SK-N-SH treated with all-trans-retinoic acid at 6 μM for 48 hours (cell line): ENCODE measurements at regions not wholly inside any gene's neighbourhood (a gene's known extent, or its start where the extent isn't known, plus 50 kb on each side); places are given as distances from the start of the nearest gene placed in this dataset.

Experiments
- ARNTL ChIP-seq: fragments of 450-650 bp; formaldehyde crosslinking; IDR thresholded peaks from 2 replicates; pipeline ENCODE4 v1.5.0; 2020; ENCODE audit warnings: low read depth, mild to moderate bottlenecking, moderate library complexity, borderline replicate concordance
- CREB5 ChIP-seq: fragments of 250-450 bp; sonication (Bioruptor Pico); IDR thresholded peaks from 2 replicates; pipeline ENCODE4 v1.5.1; 2020; ENCODE audit warnings: low read depth, mild to moderate bottlenecking, moderate library complexity
- ESRRG ChIP-seq: fragments of 250-450 bp; sonication (Bioruptor Pico); IDR thresholded peaks from 2 replicates; pipeline ENCODE4 v1.6.1; 2021; ENCODE audit warnings: mild to moderate bottlenecking
- ISL1 ChIP-seq: fragments of 250-450 bp; sonication (Bioruptor Pico); IDR thresholded peaks from 2 replicates; pipeline ENCODE4 v2.1.2; 2022; ENCODE audit warnings: mild to moderate bottlenecking, moderate library complexity
- PATZ1 ChIP-seq: fragments of 250-450 bp; sonication (Bioruptor Pico); IDR thresholded peaks from 2 replicates; pipeline ENCODE4 v1.8.0; 2020; ENCODE audit warnings: mild to moderate bottlenecking, moderate library complexity, borderline replicate concordance
- RARB ChIP-seq: fragments of 250-450 bp; sonication (Bioruptor Pico); IDR thresholded peaks from 2 replicates; pipeline ENCODE4 v1.8.0; 2021; ENCODE audit warnings: mild to moderate bottlenecking, moderate library complexity
- TOX ChIP-seq: fragments of 250-450 bp; sonication (Bioruptor Pico); IDR thresholded peaks from 2 replicates; pipeline ENCODE4 v1.8.0; 2021; ENCODE audit warnings: mild to moderate bottlenecking, moderate library complexity, borderline replicate concordance
- ZC3H10 ChIP-seq: fragments of 250-450 bp; sonication (Bioruptor Pico); IDR thresholded peaks from 2 replicates; pipeline ENCODE4 v1.5.1; 2021; ENCODE audit warnings: mild to moderate bottlenecking, moderate library complexity
- ZFP3 ChIP-seq: fragments of 250-450 bp; sonication (Bioruptor Pico); IDR thresholded peaks from 2 replicates; pipeline ENCODE4 v1.5.0; 2020; ENCODE audit warnings: mild to moderate bottlenecking, moderate library complexity
- ZFP30 ChIP-seq: fragments of 450-650 bp; formaldehyde crosslinking; IDR thresholded peaks from 2 replicates; pipeline ENCODE4 v1.5.0; 2022; ENCODE audit warnings: mild to moderate bottlenecking, moderate library complexity
- ZNF565 ChIP-seq: fragments of 450-650 bp; formaldehyde crosslinking; conservative IDR thresholded peaks from 2 replicates; pipeline ENCODE4 v1.5.0; 2020; ENCODE audit warnings: low read depth, mild to moderate bottlenecking, moderate library complexity
- ZNF70 ChIP-seq: fragments of 450-650 bp; formaldehyde crosslinking; IDR thresholded peaks from 2 replicates; pipeline ENCODE4 v1.5.0; 2020; ENCODE audit warnings: mild to moderate bottlenecking, moderate library complexity
- TF ChIP-seq, protein P1 (sequence below): fragments of 250-450 bp; sonication (Bioruptor Pico); IDR thresholded peaks from 2 replicates; pipeline ENCODE4 v1.5.1; 2021; ENCODE audit warnings: mild to moderate bottlenecking, moderate library complexity

- TF ChIP-seq TOX (CRISPR knock-in tag) = no peak
- TF ChIP-seq ISL1 (CRISPR knock-in tag) = no peak
- no peak for TF ChIP-seq CREB5 (CRISPR knock-in tag)
- TF ChIP-seq PATZ1 = no peak
- no peak for TF ChIP-seq ESRRG (CRISPR knock-in tag)
- TF ChIP-seq ZC3H10 (CRISPR knock-in tag) = no peak
- TF ChIP-seq ZFP30 (CRISPR knock-in tag) = no peak
- TF ChIP-seq ARNTL (CRISPR knock-in tag) = no peak
- no peak for TF ChIP-seq ZFP3
- no peak for TF ChIP-seq RARB
- no peak for TF ChIP-seq ZNF70 (CRISPR knock-in tag)
- TF ChIP-seq ZNF565 (CRISPR knock-in tag) = no peak
- TF ChIP-seq, protein P1, sequence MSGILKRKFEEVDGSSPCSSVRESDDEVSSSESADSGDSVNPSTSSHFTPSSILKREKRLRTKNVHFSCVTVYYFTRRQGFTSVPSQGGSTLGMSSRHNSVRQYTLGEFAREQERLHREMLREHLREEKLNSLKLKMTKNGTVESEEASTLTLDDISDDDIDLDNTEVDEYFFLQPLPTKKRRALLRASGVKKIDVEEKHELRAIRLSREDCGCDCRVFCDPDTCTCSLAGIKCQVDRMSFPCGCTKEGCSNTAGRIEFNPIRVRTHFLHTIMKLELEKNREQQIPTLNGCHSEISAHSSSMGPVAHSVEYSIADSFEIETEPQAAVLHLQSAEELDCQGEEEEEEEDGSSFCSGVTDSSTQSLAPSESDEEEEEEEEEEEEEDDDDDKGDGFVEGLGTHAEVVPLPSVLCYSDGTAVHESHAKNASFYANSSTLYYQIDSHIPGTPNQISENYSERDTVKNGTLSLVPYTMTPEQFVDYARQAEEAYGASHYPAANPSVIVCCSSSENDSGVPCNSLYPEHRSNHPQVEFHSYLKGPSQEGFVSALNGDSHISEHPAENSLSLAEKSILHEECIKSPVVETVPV = no peak
Observed at GRCh38 chr13:105070452-105070851, 1465.0 kb downstream of the EFNB2 start.
